ENCODE measurements at regions not wholly inside any gene's neighbourhood (a gene's known extent, or its start where the extent isn't known, plus 50 kb on each side); places are given as distances from the start of the nearest gene placed in this dataset.

GRCh38 chr21:21915816-21916215 is 917.6 kb downstream of the NCAM2 start:
- no peaks in the 10 kb centered on the region for H3K4me1 ChIP-seq (replicated peaks in 1 of 2)
- no peak overlapping the region for H3K4me3 ChIP-seq
- no peak overlapping the region for H3K27ac ChIP-seq
- WGBS, 10 experiments: 0 to 100% (median 29%) methylated on average over 1 to 2 of the region's 2 CpGs; no CpG with 5 or more reads in 1 of the 10 experiments
- no peak for ATAC-seq (replicated peaks in 6 of 8)
- in situ Hi-C loops (cut with MboI; ENCODE audit: low pct_unique_long_range_greater_than_20kb in 2 of 9, low sequenced_read_pairs in 9 of 9, unreplicated experiment in 9 of 9): no loop called here

GRCh38 chr21:21921410-21922232 is 923.4 kb downstream of the NCAM2 start:
- no peak overlapping the region for H3K27ac ChIP-seq
- 23 to 54% (median 40%) methylated on average over 3 to 6 of the region's 6 CpGs for WGBS, 10 experiments
- no peak overlapping the region for H3K4me3 ChIP-seq
- in situ Hi-C loops (cut with MboI; ENCODE audit: low pct_unique_long_range_greater_than_20kb in 2 of 9, low sequenced_read_pairs in 9 of 9, unreplicated experiment in 9 of 9): no loop called here
- ATAC-seq (replicated peaks in 6 of 8): peak in 2 of 8 experiments; percentile 36 to 48
- no peaks in the 10 kb centered on the region for H3K4me1 ChIP-seq (replicated peaks in 1 of 2)

- no peak overlapping the region for H3K27ac ChIP-seq
- in situ Hi-C loops (cut with MboI; ENCODE audit: low pct_unique_long_range_greater_than_20kb in 2 of 9, low sequenced_read_pairs in 9 of 9, unreplicated experiment in 9 of 9): no loop called here
- no peak for ATAC-seq (replicated peaks in 6 of 8)
- no peak overlapping the region for H3K4me3 ChIP-seq
- WGBS, 10 experiments: 0 to 92% (median 67%) methylated on average over 1 of the region's 1 CpG; no CpG with 5 or more reads in 1 of the 10 experiments
- peaks cover 4 to 15% of the 10 kb centered on the region in 2 donors for H3K4me1 ChIP-seq (replicated peaks in 1 of 2)
These were observed 931.0 kb downstream of the NCAM2 start for GRCh38 chr21:21929226-21929625.

GRCh38 chr21:21929789-21930188 is 931.6 kb downstream of the NCAM2 start:
- H3K27ac ChIP-seq: no peak overlapping the region
- in situ Hi-C loops (cut with MboI; ENCODE audit: low pct_unique_long_range_greater_than_20kb in 2 of 9, low sequenced_read_pairs in 9 of 9, unreplicated experiment in 9 of 9): no loop called here
- ATAC-seq (replicated peaks in 6 of 8): peak in 4 of 8 experiments; percentile 48 to 90 (median 76)
- WGBS, 10 experiments: 7 to 100% (median 25%) methylated on average over 1 to 4 of the region's 4 CpGs; no CpG with 5 or more reads in 1 of the 10 experiments
- peaks cover 4 to 15% of the 10 kb centered on the region in 2 donors for H3K4me1 ChIP-seq (replicated peaks in 1 of 2)
- no peak overlapping the region for H3K4me3 ChIP-seq

- in situ Hi-C loops (cut with MboI; ENCODE audit: low pct_unique_long_range_greater_than_20kb in 2 of 9, low sequenced_read_pairs in 9 of 9, unreplicated experiment in 9 of 9): no loop called here
- H3K27ac ChIP-seq: no peak overlapping the region
These were observed 954.4 kb downstream of the NCAM2 start for GRCh38 chr21:21952566-21952965.

GRCh38 chr21:21955204-21955603 is 957.0 kb downstream of the NCAM2 start:
- Histone ChIP-seq H3K4me1 (replicated peaks in 1 of 2) (peaks cover 0 to 6% of the 10 kb centered on the region in 2 donors), H3K4me3 (no peak overlapping the region), H3K27ac (no peak overlapping the region)
- ATAC-seq (replicated peaks in 6 of 8): no peak
- in situ Hi-C loops (cut with MboI; ENCODE audit: low pct_unique_long_range_greater_than_20kb in 2 of 9, low sequenced_read_pairs in 9 of 9, unreplicated experiment in 9 of 9): no loop called here
- WGBS, 10 experiments: 0 to 100% (median 58%) methylated on average over 1 to 3 of the region's 3 CpGs; no CpG with 5 or more reads in 2 of the 10 experiments

More at GRCh38 chr21:21952566-21952965, 954.4 kb downstream of the NCAM2 start:
- Histone ChIP-seq H3K4me1 (replicated peaks in 1 of 2) (peaks cover 0 to 3% of the 10 kb centered on the region in 2 donors), H3K4me3 (no peak overlapping the region)
- 25 to 95% (median 63%) methylated on average over 1 to 3 of the region's 3 CpGs; no CpG with 5 or more reads in 1 of the 10 experiments for WGBS, 10 experiments
- no peak for ATAC-seq (replicated peaks in 6 of 8)

GRCh38 chr21:21957490-21957889 is 959.3 kb downstream of the NCAM2 start:
- peak in 4 of 8 experiments; percentile 31 to 86 (median 73) for ATAC-seq (replicated peaks in 6 of 8)
- 0 to 100% (median 33%) methylated on average over 1 of the region's 1 CpG; no CpG with 5 or more reads in 1 of the 10 experiments for WGBS, 10 experiments
- H3K4me1 ChIP-seq (replicated peaks in 1 of 2): peaks cover 0 to 6% of the 10 kb centered on the region in 2 donors
- H3K27ac ChIP-seq: no peak overlapping the region
- in situ Hi-C loops (cut with MboI; ENCODE audit: low pct_unique_long_range_greater_than_20kb in 2 of 9, low sequenced_read_pairs in 9 of 9, unreplicated experiment in 9 of 9): no loop called here
- H3K4me3 ChIP-seq: no peak overlapping the region

- WGBS, 10 experiments: 0 to 43% (median 27%) methylated on average over 1 of the region's 1 CpG; no CpG with 5 or more reads in 4 of the 10 experiments
- in situ Hi-C loops (cut with MboI; ENCODE audit: low pct_unique_long_range_greater_than_20kb in 2 of 9, low sequenced_read_pairs in 9 of 9, unreplicated experiment in 9 of 9): no loop called here
These were observed 965.7 kb downstream of the NCAM2 start for GRCh38 chr21:21963911-21964310.

GRCh38 chr21:21968810-21969209 is 970.6 kb downstream of the NCAM2 start:
- in situ Hi-C loops (cut with MboI; ENCODE audit: low pct_unique_long_range_greater_than_20kb in 2 of 9, low sequenced_read_pairs in 9 of 9, unreplicated experiment in 9 of 9): no loop called here

More at GRCh38 chr21:21963911-21964310, 965.7 kb downstream of the NCAM2 start:
- Histone ChIP-seq H3K27ac (no peak overlapping the region), H3K4me3 (no peak overlapping the region), H3K4me1 (replicated peaks in 1 of 2) (no peaks in the 10 kb centered on the region)
- ATAC-seq (replicated peaks in 6 of 8): no peak

GRCh38 chr21:21969211-21969610 is 971.0 kb downstream of the NCAM2 start:
- Histone ChIP-seq H3K4me3 (no peak overlapping the region), H3K27ac (no peak overlapping the region), H3K4me1 (replicated peaks in 1 of 2) (peaks cover 0 to 5% of the 10 kb centered on the region in 2 donors)
- in situ Hi-C loops (cut with MboI; ENCODE audit: low pct_unique_long_range_greater_than_20kb in 2 of 9, low sequenced_read_pairs in 9 of 9, unreplicated experiment in 9 of 9): no loop called here
- ATAC-seq (replicated peaks in 6 of 8): peak in 1 of 8 experiments; percentile 73
- 0 to 100% (median 17%) methylated on average over 1 to 2 of the region's 2 CpGs; no CpG with 5 or more reads in 3 of the 10 experiments for WGBS, 10 experiments

More at GRCh38 chr21:21968810-21969209, 970.6 kb downstream of the NCAM2 start:
- H3K4me3 ChIP-seq: no peak overlapping the region
- peak in 1 of 8 experiments; percentile 43 for ATAC-seq (replicated peaks in 6 of 8)
- WGBS, 10 experiments: 0 to 73% (median 60%) methylated on average over 1 to 2 of the region's 2 CpGs; no CpG with 5 or more reads in 1 of the 10 experiments
- no peak overlapping the region for H3K27ac ChIP-seq
- peaks cover 0 to 5% of the 10 kb centered on the region in 2 donors for H3K4me1 ChIP-seq (replicated peaks in 1 of 2)

- Histone ChIP-seq H3K4me1 (replicated peaks in 1 of 2) (peaks cover 0 to 5% of the 10 kb centered on the region in 2 donors), H3K4me3 (no peak overlapping the region), H3K27ac (no peak overlapping the region)
- in situ Hi-C loops (cut with MboI; ENCODE audit: low pct_unique_long_range_greater_than_20kb in 2 of 9, low sequenced_read_pairs in 9 of 9, unreplicated experiment in 9 of 9): no loop called here
- 0 to 60% (median 0%) methylated on average over 1 to 4 of the region's 4 CpGs; no CpG with 5 or more reads in 3 of the 10 experiments for WGBS, 10 experiments
- ATAC-seq (replicated peaks in 6 of 8): peak in 2 of 8 experiments; percentile 62 to 64
These were observed 973.2 kb downstream of the NCAM2 start for GRCh38 chr21:21971384-21971783.

GRCh38 chr21:21973806-21974205 is 975.6 kb downstream of the NCAM2 start:
- WGBS, 10 experiments: 0 to 100% (median 42%) methylated on average over 1 to 5 of the region's 5 CpGs
- Histone ChIP-seq H3K27ac (no peak overlapping the region), H3K4me3 (no peak overlapping the region), H3K4me1 (replicated peaks in 1 of 2) (peaks cover 0 to 7% of the 10 kb centered on the region in 2 donors)
- in situ Hi-C loops (cut with MboI; ENCODE audit: low pct_unique_long_range_greater_than_20kb in 2 of 9, low sequenced_read_pairs in 9 of 9, unreplicated experiment in 9 of 9): no loop called here
- no peak for ATAC-seq (replicated peaks in 6 of 8)

GRCh38 chr21:21996891-21997290 is 998.7 kb downstream of the NCAM2 start:
- WGBS, 10 experiments: 4 to 87% (median 43%) methylated on average over 1 to 3 of the region's 3 CpGs; no CpG with 5 or more reads in 1 of the 10 experiments
- in situ Hi-C loops (cut with MboI; ENCODE audit: low pct_unique_long_range_greater_than_20kb in 2 of 9, low sequenced_read_pairs in 9 of 9, unreplicated experiment in 9 of 9): no loop called here
- H3K27ac ChIP-seq: no peak overlapping the region
- H3K4me3 ChIP-seq: no peak overlapping the region
- H3K4me1 ChIP-seq (replicated peaks in 1 of 2): no peaks in the 10 kb centered on the region
- no peak for ATAC-seq (replicated peaks in 6 of 8)

All from motor neuron (in vitro differentiated cells).